22Rv1 (cell line): ENCODE measurements at regions not wholly inside any gene's neighbourhood (a gene's known extent, or its start where the extent isn't known, plus 50 kb on each side); places are given as distances from the start of the nearest gene placed in this dataset.

ENCODE experiments used
- CTCF ChIP-seq: fragments of 450-650 bp; IDR thresholded peaks from 2 replicates; pipeline ENCODE4 v1.5.1; 2017; ENCODE audit warnings: mild to moderate bottlenecking
- ZFX ChIP-seq: fragments of 450-650 bp; IDR thresholded peaks from 2 replicates; pipeline ENCODE4 v1.6.1; 2017; ENCODE audit warnings: antibody characterized with exemption, borderline replicate concordance

GRCh38 chr5:82424211-82424610, 146.1 kb upstream of the RPS23 start:
- TF ChIP-seq CTCF (no peak), ZFX (no peak)
